K562 (cell line): ENCODE measurements at regions not wholly inside any gene's neighbourhood (a gene's known extent, or its start where the extent isn't known, plus 50 kb on each side); places are given as distances from the start of the nearest gene placed in this dataset.

Experiments used
- ARID4B ChIP-seq: sonication (generic); formaldehyde crosslinking; IDR thresholded peaks from 2 replicates; pipeline ENCODE4 v1.8.0; 2022; ENCODE audit warnings: mild to moderate bottlenecking, missing genetic modification reagents
- BACH1 ChIP-seq: fragments of 200-800 bp; sonication (Bioruptor generic); IDR thresholded peaks from 2 replicates; pipeline ENCODE4 v1.6.1; 2016; ENCODE audit warnings: missing genetic modification characterization, missing compliant biosample characterization
- ERF ChIP-seq: fragments of 450-650 bp; formaldehyde crosslinking; IDR thresholded peaks from 2 replicates; pipeline ENCODE4 v1.4.0; 2020; ENCODE audit warnings: mild to moderate bottlenecking, mixed read lengths
- MEF2D ChIP-seq: conservative IDR thresholded peaks from 2 replicates; pipeline ENCODE4 v1.6.1; 2016; ENCODE audit warnings: low read depth, missing genetic modification characterization, missing compliant biosample characterization
- ZNF3 ChIP-seq: fragments of 250-450 bp; sonication (Bioruptor Pico); IDR thresholded peaks from 2 replicates; pipeline ENCODE4 v1.5.0; 2021; ENCODE audit warnings: mild to moderate bottlenecking, moderate library complexity

GRCh38 chr1:30321996-30322858 lies 401.2 kb downstream of the MATN1 start (continued):
- TF ChIP-seq BACH1: no peak
- no peak for TF ChIP-seq ZNF3
- TF ChIP-seq MEF2D (tag): no peak
- TF ChIP-seq ERF (CRISPR knock-in tag): no peak
- no peak for TF ChIP-seq ARID4B (CRISPR knock-in tag)
